ENCODE measurements at regions not wholly inside any gene's neighbourhood (a gene's known extent, or its start where the extent isn't known, plus 50 kb on each side); places are given as distances from the start of the nearest gene placed in this dataset.

GRCh38 chr10:84727398-84727797 lies 399.0 kb downstream of the CCSER2 start:
- no peak for TF ChIP-seq CTCF (IDR thresholded peaks at IDR 0.05)
- no peak for TF ChIP-seq POLR2A (IDR thresholded peaks at IDR 0.05)
